OCI-LY1 (cell line): ENCODE measurements at regions not wholly inside any gene's neighbourhood (a gene's known extent, or its start where the extent isn't known, plus 50 kb on each side); places are given as distances from the start of the nearest gene placed in this dataset.
A peak's percentile ranks its signal among the peaks of the same experiment; 100 is the strongest.

Experiments
- H2AFZ ChIP-seq: fragments of 200-600 bp; sonication (generic), shearing (Covaris generic); 2 replicates; pipeline ENCODE4 v1.6.0; 2014; ENCODE audit warnings: antibody characterized with exemption, mild to moderate bottlenecking, low read length
- H3F3A ChIP-seq: fragments of 200-600 bp; sonication (generic), shearing (Covaris generic); 2 replicates; pipeline ENCODE4 v1.6.0; 2014; ENCODE audit warnings: mild to moderate bottlenecking, antibody characterized with exemption, low read length, moderate library complexity; ENCODE audit not compliant: insufficient read depth
- H3K27ac ChIP-seq: fragments of 200-600 bp; sonication (generic); 2 replicates; pipeline ENCODE4 v1.5.1; 2014; ENCODE audit warnings: low read length, mixed run types, mild to moderate bottlenecking, low read depth; ENCODE audit not compliant: poor library complexity, severe bottlenecking
- H3K27me3 ChIP-seq: fragments of 200-600 bp; sonication (generic); 2 replicates; pipeline ENCODE4 v1.6.0; 2014; ENCODE audit warnings: antibody characterized with exemption, mild to moderate bottlenecking, low read length, moderate library complexity; ENCODE audit not compliant: insufficient read depth
- H3K36me3 ChIP-seq: fragments of 200-600 bp; sonication (generic); 2 replicates; pipeline ENCODE4 v1.6.1; 2014; ENCODE audit warnings: mild to moderate bottlenecking, antibody characterized with exemption, low read length, moderate library complexity, mixed read lengths; ENCODE audit not compliant: insufficient read depth
- H3K4me1 ChIP-seq: fragments of 200-600 bp; sonication (generic); 2 replicates; pipeline ENCODE4 v1.5.1; 2014; ENCODE audit warnings: mild to moderate bottlenecking, low read length, moderate library complexity; ENCODE audit not compliant: insufficient read depth, severe bottlenecking
- H3K4me2 ChIP-seq: fragments of 200-600 bp; sonication (generic), shearing (Covaris generic); 2 replicates; pipeline ENCODE4 v1.6.1; 2014; ENCODE audit warnings: low read length
- H3K4me3 ChIP-seq: fragments of 200-600 bp; sonication (generic); 2 replicates; pipeline ENCODE4 v1.5.1; 2014; ENCODE audit warnings: low read length, low read depth, mild to moderate bottlenecking, mixed read lengths; ENCODE audit not compliant: poor library complexity, severe bottlenecking
- H3K79me2 ChIP-seq: fragments of 200-600 bp; shearing (Covaris generic); 2 replicates; pipeline ENCODE4 v1.6.1; 2016; ENCODE audit warnings: mixed run types, low read length, mixed read lengths; ENCODE audit not compliant: insufficient read depth
- H3K9ac ChIP-seq: fragments of 200-600 bp; sonication (generic), shearing (Covaris generic); 2 replicates; pipeline ENCODE4 v1.6.1; 2014; ENCODE audit warnings: mild to moderate bottlenecking, low read length, mixed read lengths
- H3K9me2 ChIP-seq: fragments of 200-600 bp; sonication (generic), shearing (Covaris generic); 2 replicates; pipeline ENCODE4 v1.6.1; 2014; ENCODE audit warnings: low read depth, mild to moderate bottlenecking, low read length, mixed read lengths
- H3K9me3 ChIP-seq: fragments of 200-600 bp; shearing (Covaris generic); 2 replicates; pipeline ENCODE4 v1.6.1; 2014; ENCODE audit warnings: low read length, mixed read lengths
- H4K20me1 ChIP-seq: fragments of 200-600 bp; sonication (generic), shearing (Covaris generic); 2 replicates; pipeline ENCODE4 v1.6.0; 2016; ENCODE audit warnings: mild to moderate bottlenecking, low read length; ENCODE audit not compliant: insufficient read depth
- EZH2 ChIP-seq: fragments of 200-600 bp; sonication (generic), shearing (Covaris generic); IDR thresholded peaks from 2 replicates; pipeline ENCODE4 v1.8.0; 2017; ENCODE audit warnings: borderline replicate concordance, mixed run types, mild to moderate bottlenecking, antibody characterized with exemption, low read length, moderate library complexity, mixed read lengths
- TF ChIP-seq, protein P1 (sequence below): fragments of 200-600 bp; sonication (generic), shearing (Covaris generic); IDR thresholded peaks from 2 replicates; pipeline ENCODE4 v1.5.1; 2017; ENCODE audit warnings: mild to moderate bottlenecking, antibody characterized with exemption, low read length, moderate library complexity, mixed read lengths

DNA sequence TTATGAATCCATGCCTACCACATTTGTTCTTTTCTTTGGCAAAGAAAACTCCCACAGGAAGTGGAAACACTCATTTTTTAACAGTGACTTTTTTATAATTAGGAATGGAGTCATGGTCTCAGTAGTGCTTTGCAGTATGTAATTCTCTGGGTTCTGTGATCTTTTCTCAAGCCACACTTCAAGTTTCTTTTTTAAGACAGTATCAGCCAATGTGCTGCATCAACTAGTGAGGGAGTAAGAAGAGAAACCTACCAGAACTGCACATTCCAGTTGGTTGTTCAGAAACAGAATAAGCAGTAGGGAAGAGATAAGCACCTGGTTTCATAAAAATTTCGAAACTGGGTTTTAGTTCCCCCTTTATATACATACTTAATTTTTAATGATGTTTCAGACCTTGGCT is 126.3 kb downstream of the FOXB1 start:
- TF ChIP-seq, protein P1, sequence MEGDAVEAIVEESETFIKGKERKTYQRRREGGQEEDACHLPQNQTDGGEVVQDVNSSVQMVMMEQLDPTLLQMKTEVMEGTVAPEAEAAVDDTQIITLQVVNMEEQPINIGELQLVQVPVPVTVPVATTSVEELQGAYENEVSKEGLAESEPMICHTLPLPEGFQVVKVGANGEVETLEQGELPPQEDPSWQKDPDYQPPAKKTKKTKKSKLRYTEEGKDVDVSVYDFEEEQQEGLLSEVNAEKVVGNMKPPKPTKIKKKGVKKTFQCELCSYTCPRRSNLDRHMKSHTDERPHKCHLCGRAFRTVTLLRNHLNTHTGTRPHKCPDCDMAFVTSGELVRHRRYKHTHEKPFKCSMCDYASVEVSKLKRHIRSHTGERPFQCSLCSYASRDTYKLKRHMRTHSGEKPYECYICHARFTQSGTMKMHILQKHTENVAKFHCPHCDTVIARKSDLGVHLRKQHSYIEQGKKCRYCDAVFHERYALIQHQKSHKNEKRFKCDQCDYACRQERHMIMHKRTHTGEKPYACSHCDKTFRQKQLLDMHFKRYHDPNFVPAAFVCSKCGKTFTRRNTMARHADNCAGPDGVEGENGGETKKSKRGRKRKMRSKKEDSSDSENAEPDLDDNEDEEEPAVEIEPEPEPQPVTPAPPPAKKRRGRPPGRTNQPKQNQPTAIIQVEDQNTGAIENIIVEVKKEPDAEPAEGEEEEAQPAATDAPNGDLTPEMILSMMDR = no peak
- TF ChIP-seq EZH2 = no peak
- H3K27ac ChIP-seq = no peak overlapping the region
- H2AFZ ChIP-seq = no peak overlapping the region
- H3K79me2 ChIP-seq = no peaks in the 10 kb centered on the region
- no peaks in the 10 kb centered on the region for H3K9me2 ChIP-seq
- H3F3A ChIP-seq = no peaks in the 10 kb centered on the region
- no peaks in the 10 kb centered on the region for H4K20me1 ChIP-seq
- H3K9me3 ChIP-seq = no peaks in the 10 kb centered on the region
- H3K9ac ChIP-seq = no peak overlapping the region
- no peaks in the 10 kb centered on the region for H3K4me1 ChIP-seq
- no peak overlapping the region for H3K4me3 ChIP-seq
- no peaks in the 10 kb centered on the region for H3K36me3 ChIP-seq
- H3K27me3 ChIP-seq = no peaks in the 10 kb centered on the region
- H3K4me2 ChIP-seq = no peak overlapping the region

DNA sequence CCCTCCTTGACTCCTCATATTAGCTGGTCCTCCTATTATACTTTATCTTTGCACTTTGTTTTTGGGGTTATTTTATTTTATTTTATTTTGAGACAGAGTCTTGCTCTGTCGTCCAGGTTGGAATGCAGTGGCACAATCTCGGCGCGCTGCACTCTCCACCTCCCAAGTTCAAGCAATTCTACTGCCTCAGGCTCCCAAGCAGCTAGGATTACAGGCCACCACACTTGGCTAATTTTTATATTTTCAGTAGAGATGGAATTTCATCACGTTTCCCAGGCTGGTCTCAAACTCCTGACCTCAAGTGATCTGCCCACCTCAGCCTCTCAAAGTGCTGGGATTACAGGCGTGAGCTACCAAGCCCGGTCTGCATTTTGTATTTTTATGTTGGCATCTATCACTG is 126.7 kb downstream of the FOXB1 start:
- no peaks in the 10 kb centered on the region for H3K79me2 ChIP-seq
- no peaks in the 10 kb centered on the region for H4K20me1 ChIP-seq
- no peak overlapping the region for H3K9ac ChIP-seq
- H2AFZ ChIP-seq = no peak overlapping the region
- H3K36me3 ChIP-seq = no peaks in the 10 kb centered on the region
- TF ChIP-seq, protein P1 = no peak
- TF ChIP-seq EZH2 = no peak
- no peaks in the 10 kb centered on the region for H3K27me3 ChIP-seq
- no peaks in the 10 kb centered on the region for H3F3A ChIP-seq
- H3K9me3 ChIP-seq = no peaks in the 10 kb centered on the region
- H3K4me1 ChIP-seq = no peaks in the 10 kb centered on the region
- no peaks in the 10 kb centered on the region for H3K9me2 ChIP-seq
- no peak overlapping the region for H3K4me2 ChIP-seq
- no peak overlapping the region for H3K4me3 ChIP-seq
- H3K27ac ChIP-seq = no peak overlapping the region

DNA sequence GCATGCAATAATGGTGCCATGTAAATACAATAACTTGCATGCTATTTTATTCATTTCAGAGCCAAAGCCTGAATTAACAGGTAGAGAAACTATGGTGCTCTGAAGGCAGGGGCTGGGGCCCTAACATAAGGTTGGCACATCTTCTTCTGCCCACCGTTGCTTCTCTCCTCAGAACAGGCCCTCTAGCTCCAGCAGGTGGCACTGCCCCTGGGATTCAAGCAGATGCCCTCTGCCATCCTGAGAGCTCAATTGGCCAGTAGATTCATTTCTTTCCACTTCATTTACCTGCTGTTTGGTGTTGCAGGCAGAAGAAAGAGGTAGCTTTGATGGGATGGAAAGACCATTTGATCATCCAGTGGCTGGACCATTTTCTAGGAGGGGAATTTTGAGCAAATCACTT is 130.5 kb downstream of the FOXB1 start:
- no peaks in the 10 kb centered on the region for H3K27me3 ChIP-seq
- TF ChIP-seq EZH2 = no peak
- TF ChIP-seq, protein P1 = peak; percentile 34; the same call in 1 of the 2 replicates

More for the DNA sequence above, 130.5 kb downstream of the FOXB1 start:
- no peak overlapping the region for H3K27ac ChIP-seq
- H3K9me2 ChIP-seq = no peaks in the 10 kb centered on the region
- no peak overlapping the region for H2AFZ ChIP-seq
- no peak overlapping the region for H3K4me2 ChIP-seq
- H3K36me3 ChIP-seq = no peaks in the 10 kb centered on the region
- no peaks in the 10 kb centered on the region for H3K9me3 ChIP-seq
- H3F3A ChIP-seq = no peaks in the 10 kb centered on the region
- H3K4me1 ChIP-seq = no peaks in the 10 kb centered on the region
- H4K20me1 ChIP-seq = no peaks in the 10 kb centered on the region
- no peaks in the 10 kb centered on the region for H3K79me2 ChIP-seq
- no peak overlapping the region for H3K9ac ChIP-seq
- no peak overlapping the region for H3K4me3 ChIP-seq
